OCI-LY7 (cell line): ENCODE measurements at regions not wholly inside any gene's neighbourhood (a gene's known extent, or its start where the extent isn't known, plus 50 kb on each side); places are given as distances from the start of the nearest gene placed in this dataset.

Experiments
- BruUV-seq: library from RNA; stranded (reverse); fragments of 400-500 nt; replicated peaks from 2 replicates; lab custom pipeline; 2021; lab: Mats Ljungman, UMichigan
- CTCF ChIA-PET: fragments of 300-600 bp; sonication (Branson Sonifier 250); formaldehyde crosslinking; loops from one replicate; lab custom pipeline; 2022; ENCODE audit warnings: antibody characterized with exemption; ENCODE audit not compliant: unreplicated experiment; lab: Charles Lee
- POLR2A ChIA-PET: fragments of 300-600 bp; sonication (Branson Sonifier 250); formaldehyde crosslinking; loops from one replicate; lab custom pipeline; 2022; ENCODE audit warnings: antibody characterized with exemption; lab: Charles Lee
- DNase-seq: peaks from one replicate; pipeline ENCODE4 v3.0.0-alpha.2; 2015; ENCODE audit warnings: low spot score
- H2AFZ ChIP-seq: fragments of 200-600 bp; sonication (generic), shearing (Covaris generic); 2 replicates; pipeline ENCODE4 v1.6.1; 2014; ENCODE audit warnings: mild to moderate bottlenecking, antibody characterized with exemption, low read length, moderate library complexity
- H3K27ac ChIP-seq: fragments of 200-600 bp; sonication (generic); 2 replicates; pipeline ENCODE4 v1.5.1; 2014; ENCODE audit warnings: mixed run types, low read depth, mild to moderate bottlenecking, moderate library complexity, low read length, inconsistent platforms; ENCODE audit not compliant: poor library complexity, severe bottlenecking
- H3K36me3 ChIP-seq: fragments of 200-600 bp; sonication (generic); 2 replicates; pipeline ENCODE4 v1.6.1; 2014; ENCODE audit warnings: mild to moderate bottlenecking, antibody characterized with exemption, low read length, moderate library complexity, mixed read lengths; ENCODE audit not compliant: insufficient read depth
- H3K4me1 ChIP-seq: fragments of 200-600 bp; sonication (generic); 2 replicates; pipeline ENCODE4 v1.5.1; 2014; ENCODE audit warnings: mild to moderate bottlenecking, low read length; ENCODE audit not compliant: insufficient read depth, poor library complexity, severe bottlenecking
- H3K4me2 ChIP-seq: fragments of 200-600 bp; sonication (generic); 2 replicates; pipeline ENCODE4 v1.6.1; 2014; ENCODE audit warnings: mild to moderate bottlenecking, low read length
- H3K4me3 ChIP-seq: fragments of 200-600 bp; sonication (generic); 2 replicates; pipeline ENCODE4 v1.5.1; 2014; ENCODE audit warnings: mild to moderate bottlenecking, low read depth, low read length; ENCODE audit not compliant: poor library complexity, severe bottlenecking
- H3K79me2 ChIP-seq: fragments of 200-600 bp; sonication (generic); 2 replicates; pipeline ENCODE4 v1.6.1; 2016; ENCODE audit warnings: low read depth, mild to moderate bottlenecking, low read length, moderate library complexity, mixed read lengths; ENCODE audit not compliant: insufficient read depth
- H3K9me2 ChIP-seq: fragments of 200-600 bp; sonication (generic); 2 replicates; pipeline ENCODE4 v1.6.1; 2016; ENCODE audit warnings: mild to moderate bottlenecking, low read length, mixed read lengths; ENCODE audit not compliant: insufficient read depth
- H3K9me3 ChIP-seq: fragments of 200-600 bp; sonication (generic); 2 replicates; pipeline ENCODE4 v1.6.1; 2014; ENCODE audit warnings: mild to moderate bottlenecking, mixed run types, low read length, mixed read lengths
- H4K20me1 ChIP-seq: fragments of 200-600 bp; sonication (generic); 2 replicates; pipeline ENCODE4 v1.6.1; 2014; ENCODE audit warnings: mild to moderate bottlenecking, antibody characterized with exemption, low read length, moderate library complexity, mixed read lengths; ENCODE audit not compliant: insufficient read depth
- CTCF ChIP-seq: fragments of 200-600 bp; sonication (generic); conservative IDR thresholded peaks from 2 replicates; pipeline ENCODE4 v1.5.1; 2014; ENCODE audit warnings: mild to moderate bottlenecking, antibody characterized with exemption, low read length, moderate library complexity, mixed read lengths
- EZH2phosphoT487 ChIP-seq: fragments of 200-600 bp; sonication (generic); IDR thresholded peaks from 2 replicates; pipeline ENCODE4 v1.6.1; 2018; ENCODE audit warnings: low read depth, borderline replicate concordance, mild to moderate bottlenecking, mixed run types, antibody characterized with exemption, low read length, moderate library complexity, mixed read lengths
- intact Hi-C: fragments of 100-400 bp; cut with micrococcal nuclease; formaldehyde crosslinking; loops from one replicate; pipeline ENCODE4 v1.10.0; 2022; ENCODE audit not compliant: unreplicated experiment

GRCh38 chr1:30101487-30102227, 621.7 kb downstream of the MATN1 start:
- BruUV-seq, result no TSS peak
- H3K9me2 ChIP-seq, result no peaks in the 10 kb centered on the region
- no peaks in the 10 kb centered on the region for H3K36me3 ChIP-seq
- POLR2A ChIA-PET, result no interaction called here
- no peak overlapping the region for H3K27ac ChIP-seq
- H3K4me2 ChIP-seq, result no peak overlapping the region
- H3K4me3 ChIP-seq, result no peak overlapping the region
- no peaks in the 10 kb centered on the region for H3K4me1 ChIP-seq
- no peaks in the 10 kb centered on the region for H4K20me1 ChIP-seq
- intact Hi-C loops, result no loop called here
- H3K79me2 ChIP-seq, result no peaks in the 10 kb centered on the region
- no peak overlapping the region for H2AFZ ChIP-seq
- CTCF ChIA-PET, result no interaction called here
- no peaks in the 10 kb centered on the region for H3K9me3 ChIP-seq
- no peak for DNase-seq
- TF ChIP-seq CTCF, result no peak
- TF ChIP-seq EZH2phosphoT487, result no peak

GRCh38 chr1:30101016-30101415, 622.4 kb downstream of the MATN1 start:
- intact Hi-C loops, result no loop called here

More at GRCh38 chr1:30101016-30101415, 622.4 kb downstream of the MATN1 start:
- H3K4me1 ChIP-seq, result no peaks in the 10 kb centered on the region
- H4K20me1 ChIP-seq, result no peaks in the 10 kb centered on the region
- no peak for DNase-seq
- H3K27ac ChIP-seq, result no peak overlapping the region
- H3K4me3 ChIP-seq, result no peak overlapping the region
- H3K9me2 ChIP-seq, result no peaks in the 10 kb centered on the region
- no TSS peak for BruUV-seq
- no peaks in the 10 kb centered on the region for H3K9me3 ChIP-seq
- H3K36me3 ChIP-seq, result no peaks in the 10 kb centered on the region
- TF ChIP-seq EZH2phosphoT487, result no peak
- no peak for TF ChIP-seq CTCF
- H3K79me2 ChIP-seq, result no peaks in the 10 kb centered on the region
- H2AFZ ChIP-seq, result no peak overlapping the region
- H3K4me2 ChIP-seq, result no peak overlapping the region
- CTCF ChIA-PET, result no interaction called here
- POLR2A ChIA-PET, result no interaction called here
